ENCODE measurements at regions not wholly inside any gene's neighbourhood (a gene's known extent, or its start where the extent isn't known, plus 50 kb on each side); places are given as distances from the start of the nearest gene placed in this dataset.
"Not testable (repeated sequence)": the region's sequence is repeated elsewhere in the genome, so short reads cannot be mapped to it uniquely, and the experiment has no call there.

GRCh38 chr11:93032580-93032979 lies 63.1 kb downstream of the MTNR1B start:
- no peak for DNase-seq

DNA sequence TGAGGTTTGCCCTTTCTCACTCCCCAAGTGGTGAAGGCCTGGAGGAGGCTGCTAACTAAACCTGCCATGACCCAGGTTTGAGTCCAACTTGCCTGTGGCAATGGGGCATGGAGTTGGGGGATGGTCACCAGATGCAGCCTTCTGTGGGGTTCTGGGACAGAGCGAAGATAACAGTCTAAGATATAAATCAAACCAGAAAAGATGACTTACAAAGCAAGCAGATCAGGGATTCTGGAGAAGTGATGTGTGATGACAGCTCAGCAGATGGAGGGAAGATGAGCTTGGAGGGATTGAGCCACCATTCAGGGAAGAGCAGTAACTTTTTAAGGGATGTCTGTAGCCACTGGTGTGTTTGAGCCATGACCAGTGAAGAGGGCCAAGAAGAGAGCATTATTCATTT lies 63.6 kb downstream of the MTNR1B start:
- DNase-seq = no peak

GRCh38 chr11:93034031-93034722 lies 64.7 kb downstream of the MTNR1B start:
- DNase-seq = no peak

DNA sequence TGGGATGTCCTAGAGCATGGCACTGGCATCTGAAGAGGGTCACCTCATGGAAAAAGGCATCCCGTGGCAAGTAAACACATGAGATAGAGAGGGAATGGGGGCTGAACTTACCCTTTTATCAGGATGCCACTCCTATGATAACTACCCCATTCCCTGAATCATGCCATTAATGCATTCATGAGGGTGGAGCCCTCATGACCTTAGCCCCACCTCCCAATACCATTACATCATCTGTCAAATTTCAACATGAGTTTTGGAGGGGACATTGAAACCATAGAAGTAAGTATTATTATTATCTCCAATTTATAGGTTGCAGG lies 65.2 kb downstream of the MTNR1B start:
- no peak for DNase-seq

GRCh38 chr11:93038521-93038920 lies 69.1 kb downstream of the MTNR1B start:
- DNase-seq = no peak

GRCh38 chr11:93039531-93040240 lies 70.2 kb downstream of the MTNR1B start:
- DNase-seq = no peak

DNA sequence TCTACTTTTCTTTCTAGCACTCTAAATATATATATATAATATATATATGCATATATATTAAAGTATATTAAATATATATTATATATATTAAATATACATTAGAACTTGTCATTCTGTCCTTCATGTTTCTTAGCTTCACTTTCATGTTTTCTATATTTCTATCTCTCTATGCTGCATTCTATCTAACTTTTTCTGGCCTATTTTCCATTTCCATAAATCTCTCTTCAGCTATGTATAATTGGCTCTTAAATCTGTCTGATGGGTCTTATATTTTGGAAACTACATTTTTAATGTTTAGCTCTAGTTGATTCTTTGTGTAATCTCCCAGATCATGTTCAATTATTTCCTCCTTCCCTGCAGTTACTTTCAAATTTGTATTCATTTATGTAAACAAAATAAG lies 72.2 kb downstream of the MTNR1B start:
- DNase-seq = no peak

GRCh38 chr11:93043186-93043585 lies 73.7 kb downstream of the MTNR1B start:
- not testable (repeated sequence) for DNase-seq

DNA sequence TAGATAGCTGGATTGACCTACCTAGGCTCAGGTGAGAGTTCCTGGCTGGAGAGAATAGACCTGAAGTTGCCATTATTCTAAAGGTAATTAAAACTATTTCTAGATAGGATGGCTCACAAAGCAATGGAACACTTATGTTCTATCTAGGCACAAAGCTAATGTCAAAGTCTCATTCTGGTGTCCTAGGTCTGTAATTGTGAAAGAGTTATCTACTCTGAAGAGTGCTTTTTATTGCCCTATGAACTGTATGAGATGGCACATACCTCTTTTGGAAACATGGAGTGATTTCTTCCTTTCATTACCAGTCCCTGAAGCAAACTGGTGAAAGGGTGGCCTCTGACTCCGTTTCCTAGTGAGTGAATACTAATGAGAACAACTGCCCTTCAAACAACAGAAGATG lies 80.3 kb downstream of the MTNR1B start:
- no peak for DNase-seq

DNA sequence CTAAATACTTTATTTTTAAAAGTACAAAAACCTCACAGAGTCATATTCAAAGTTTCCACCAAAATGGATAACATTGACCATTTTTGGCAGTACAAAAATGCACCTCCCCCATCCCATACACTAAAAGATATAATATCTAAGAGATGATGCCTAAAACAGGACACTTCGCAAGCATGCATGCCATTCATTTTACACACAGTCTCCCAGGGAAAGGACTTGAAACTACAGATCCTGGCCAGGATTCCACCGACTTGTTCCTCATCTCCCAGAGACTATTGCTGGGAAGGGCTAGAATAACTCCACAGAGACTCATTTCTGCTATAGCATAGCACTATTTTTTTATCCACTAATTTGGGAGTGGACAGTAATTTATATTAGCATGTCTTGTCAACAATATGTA lies 81.7 kb downstream of the MTNR1B start:
- no peak for DNase-seq

DNA sequence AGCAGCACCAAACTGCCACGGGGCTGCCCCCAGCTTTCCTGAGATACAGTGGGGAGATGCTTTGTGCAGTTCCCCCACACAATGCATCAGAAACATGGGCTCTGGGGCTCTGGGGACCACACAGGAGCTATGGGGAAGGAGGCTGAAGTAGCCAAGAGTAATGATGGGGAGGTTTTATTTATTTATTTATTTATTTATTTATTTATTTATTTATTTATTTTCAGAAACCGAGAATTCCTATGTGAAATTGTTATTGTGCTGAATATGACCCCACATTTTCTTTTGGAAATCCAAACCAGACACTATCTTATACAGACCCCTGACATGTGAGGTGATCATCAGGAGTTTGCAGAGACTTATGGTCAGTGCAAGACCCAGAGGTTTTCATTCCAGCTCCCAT lies 84.4 kb downstream of the MTNR1B start:
- DNase-seq = no peak

DNA sequence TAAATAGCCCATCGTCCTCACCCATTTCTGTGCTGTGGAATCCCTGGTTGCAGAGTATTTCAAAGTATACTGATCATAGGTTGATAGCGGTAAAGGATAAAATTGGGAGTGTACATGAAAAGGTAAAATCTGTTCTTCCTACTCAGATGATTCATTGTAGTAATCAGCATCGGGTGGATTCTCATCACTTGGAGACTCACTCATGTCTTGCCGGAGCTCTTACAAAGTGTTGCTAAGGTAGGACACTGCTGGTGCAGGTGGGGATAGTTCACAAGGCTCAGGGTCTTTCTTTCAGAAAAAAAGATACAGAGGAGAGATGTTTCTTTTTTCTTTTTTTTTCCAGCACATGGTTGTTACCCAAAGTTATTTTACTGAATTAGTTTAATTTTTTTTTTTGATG lies 84.8 kb downstream of the MTNR1B start:
- no peak for DNase-seq

DNA sequence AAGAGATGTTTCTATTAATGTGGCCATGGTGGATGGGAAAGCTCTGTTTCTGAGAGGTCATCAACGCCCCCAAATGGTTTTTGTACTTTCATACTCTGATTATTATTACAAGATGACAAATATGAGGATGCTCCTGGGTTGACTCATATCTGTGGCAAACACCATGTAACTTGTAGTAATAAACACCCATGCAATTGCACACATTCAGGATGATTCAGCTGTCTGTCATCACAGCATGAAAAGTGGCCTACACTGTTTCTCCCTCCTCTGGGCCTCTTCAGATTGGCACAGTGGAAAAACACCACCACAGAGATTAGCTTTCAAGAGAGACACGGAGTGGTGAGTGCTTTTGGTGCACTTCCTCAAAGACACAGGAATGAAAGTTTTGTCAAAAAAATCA lies 85.4 kb downstream of the MTNR1B start:
- DNase-seq = peak; percentile 70

DNA sequence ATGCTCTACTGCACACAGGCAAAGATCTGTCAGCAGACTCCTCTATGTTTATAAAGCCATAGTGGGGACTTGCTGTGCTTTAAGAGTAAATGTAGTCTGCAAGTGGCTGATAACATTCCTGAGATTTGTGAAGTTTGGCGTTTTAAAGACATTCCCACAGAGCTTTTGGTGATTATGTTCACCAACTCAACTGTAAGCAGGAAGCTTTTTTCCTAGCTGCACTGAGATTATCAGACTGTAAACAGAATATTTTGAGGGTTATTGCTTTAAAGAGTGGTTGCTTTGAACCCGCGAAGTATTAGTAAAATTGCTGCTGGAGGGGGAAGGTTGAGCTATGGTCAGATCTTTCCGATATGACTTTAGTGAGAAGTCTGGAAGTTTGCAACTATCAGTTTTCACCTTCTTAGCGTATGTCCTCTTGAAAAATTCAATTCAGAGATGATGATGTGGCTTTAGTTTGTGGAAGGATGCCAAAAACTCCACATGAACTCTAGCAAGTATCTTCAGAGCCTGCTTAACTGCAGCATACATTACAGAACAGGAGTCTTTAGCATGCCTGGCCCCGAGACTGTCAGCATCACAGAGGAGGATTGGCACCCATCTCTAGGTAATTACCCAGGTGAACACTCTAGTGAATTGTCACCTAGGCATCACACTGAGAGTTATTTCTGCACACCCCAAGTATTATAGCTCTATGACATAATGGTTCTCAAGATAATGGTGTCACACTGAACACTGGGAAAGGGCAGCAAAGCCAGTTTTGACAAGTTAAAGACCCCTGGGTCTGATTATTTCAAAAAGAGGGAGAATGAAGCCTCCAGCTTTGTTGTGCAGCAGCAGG lies 89.9 kb downstream of the MTNR1B start:
- DNase-seq = no peak

GRCh38 chr11:93063086-93063485 lies 93.6 kb downstream of the MTNR1B start:
- DNase-seq = no peak

- peak; percentile 30 for DNase-seq
Observed at GRCh38 chr11:93065074-93065674, 95.7 kb downstream of the MTNR1B start.

DNA sequence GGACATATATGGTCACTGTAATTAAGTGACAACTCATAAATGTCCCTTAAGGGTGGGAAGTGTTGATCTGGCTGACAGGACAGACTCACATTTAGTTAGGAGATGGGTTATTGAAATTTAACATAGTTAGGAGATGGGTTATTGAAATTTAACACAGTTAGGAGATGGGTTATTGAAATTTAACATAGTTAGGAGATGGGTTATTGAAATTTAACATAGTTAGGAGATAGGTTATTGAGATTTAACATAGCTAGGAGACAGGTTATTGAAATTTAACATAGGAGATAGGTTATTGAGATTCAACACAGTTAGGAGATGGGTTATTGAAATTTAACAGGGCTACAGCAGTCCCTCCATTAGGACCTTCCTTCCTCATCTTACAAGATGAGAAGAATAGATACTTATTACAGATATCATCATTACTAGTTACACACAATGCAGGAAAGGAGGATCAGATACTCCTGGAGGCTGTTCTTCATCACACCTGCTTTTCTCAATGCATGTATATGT lies 98.5 kb downstream of the MTNR1B start:
- DNase-seq = no peak

DNA sequence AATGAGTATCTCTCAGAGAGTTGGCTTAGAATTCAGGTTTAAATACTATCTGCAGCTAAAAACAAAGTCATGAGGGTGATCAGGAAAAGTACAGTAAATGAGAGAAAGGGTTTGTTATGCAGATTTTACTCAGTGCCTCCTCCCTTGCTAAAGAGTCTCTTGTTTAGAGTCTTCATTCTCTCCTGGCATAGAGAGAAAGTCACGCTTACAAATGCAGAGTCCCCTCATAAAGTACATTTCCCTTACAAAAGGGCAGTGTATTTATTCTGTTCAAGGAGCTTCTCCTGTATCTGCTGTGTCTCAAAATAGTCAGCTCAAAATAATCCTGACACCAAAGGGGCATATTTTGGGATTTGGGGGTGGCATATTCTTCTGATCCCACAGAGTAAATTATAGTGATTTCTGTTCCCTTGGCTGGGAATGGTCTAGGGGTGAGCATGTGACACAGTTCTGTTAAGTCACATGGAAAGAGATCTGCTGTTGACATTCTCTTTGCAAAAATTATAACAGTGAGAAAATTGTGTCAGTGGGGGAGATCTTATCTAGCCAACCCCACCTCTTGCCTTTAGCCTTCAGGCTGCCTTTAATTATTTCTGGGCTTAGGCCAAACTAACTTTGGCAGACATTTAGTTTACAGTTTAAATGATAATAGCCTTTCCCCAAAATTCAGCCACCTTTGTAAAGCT lies 102.9 kb downstream of the MTNR1B start:
- DNase-seq = no peak

- no peak for DNase-seq
Observed at GRCh38 chr11:93073026-93073425, 103.6 kb downstream of the MTNR1B start.

DNA sequence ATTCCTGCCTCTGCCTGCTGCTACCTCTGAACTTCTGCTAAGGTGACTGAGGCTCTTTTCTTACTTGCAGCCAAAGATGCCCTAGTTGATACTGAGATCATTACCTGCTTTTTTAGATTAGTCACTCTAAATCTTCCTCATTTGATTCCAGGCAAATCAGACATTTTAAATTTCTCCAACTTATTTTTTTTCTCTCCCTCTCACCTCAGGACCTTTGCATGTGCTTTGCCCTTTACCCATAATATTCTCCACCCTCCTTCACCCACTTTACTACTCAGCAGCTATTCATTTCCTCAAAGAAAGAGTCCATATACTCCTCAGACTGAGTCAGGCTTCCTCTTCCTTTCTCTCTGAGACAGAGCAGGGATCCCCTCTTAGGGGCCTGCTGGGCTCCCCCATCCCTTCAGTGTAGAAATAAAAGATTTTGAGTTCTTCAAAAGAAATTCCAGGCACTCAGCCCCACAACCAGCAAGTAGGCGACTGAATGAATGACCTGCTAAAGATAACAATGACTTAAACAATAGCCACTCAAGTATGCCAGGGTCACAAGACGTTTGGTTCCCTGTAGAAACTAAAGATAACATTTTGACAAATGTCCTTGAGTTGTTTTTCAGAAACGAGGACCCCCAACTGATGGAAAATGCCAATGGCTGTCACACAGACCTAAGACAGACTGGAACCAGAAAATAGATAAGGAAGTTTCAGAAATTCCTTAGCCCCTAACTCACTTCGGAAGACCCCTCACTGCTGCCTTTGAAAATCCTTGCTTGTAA lies 104.2 kb downstream of the MTNR1B start:
- no peak for DNase-seq

DNA sequence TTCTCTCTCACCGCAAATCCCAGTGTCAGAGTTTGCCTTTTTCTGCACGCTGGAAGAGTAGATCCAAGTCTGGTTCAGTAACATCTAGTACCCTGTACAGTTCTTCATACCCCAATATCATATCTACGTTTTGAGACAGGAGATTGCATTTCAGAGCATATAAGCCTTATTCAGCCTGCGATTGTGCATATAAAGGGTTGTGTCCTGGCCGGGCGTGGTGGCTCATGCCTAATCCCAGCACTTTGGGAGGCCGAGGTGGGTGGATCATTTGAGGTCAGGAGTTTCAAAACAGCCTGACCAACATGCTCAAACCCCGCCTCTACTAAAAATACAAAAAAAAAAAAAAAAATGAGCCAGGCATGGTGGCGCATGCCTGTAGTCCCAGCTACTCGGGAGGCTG lies 104.9 kb downstream of the MTNR1B start:
- no peak for DNase-seq

DNA sequence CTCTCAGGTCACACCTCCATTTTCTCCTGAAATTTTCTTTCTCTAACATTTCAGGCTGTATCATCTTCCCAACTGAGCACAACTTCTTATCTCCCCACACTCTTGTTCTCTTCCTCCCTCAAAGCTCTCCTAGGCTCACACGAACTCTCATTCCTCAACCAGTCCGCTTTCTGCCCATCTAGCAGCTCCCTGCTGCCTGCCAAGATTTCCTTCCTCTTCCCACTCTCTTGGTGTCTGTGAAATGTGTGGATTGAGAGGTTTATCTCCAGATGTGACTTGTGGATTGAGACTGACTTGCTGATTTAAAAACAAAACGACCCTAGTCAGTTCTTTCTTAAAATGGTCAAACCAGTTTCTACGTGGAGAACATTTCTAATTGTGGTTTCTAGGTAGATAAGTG lies 106.3 kb downstream of the MTNR1B start:
- no peak for DNase-seq

Data from activated CD4-positive, alpha-beta T cell treated with anti-CD3 and anti-CD28 coated beads, Interleukin-2, Interleukin-6, amounts not matched to agents 100 ng/mL and 50 ng/mL, durations not matched to agents 16 hours and 8 hours (primary cell).